NCI-H1105 treated with DMSO at 0.1 percent for 48 hours (cell line): ENCODE measurements at regions not wholly inside any gene's neighbourhood (a gene's known extent, or its start where the extent isn't known, plus 50 kb on each side); places are given as distances from the start of the nearest gene placed in this dataset.
A peak's percentile ranks its signal among the peaks of the same experiment; 100 is the strongest.

ENCODE experiments used
- DNase-seq: peaks from one replicate; lab custom pipeline; 2025; lab: John Stamatoyannopoulos, UW

- DNase-seq: no peak
Observed at GRCh38 chr13:105297839-105298238, 1237.6 kb downstream of the EFNB2 start.

DNA sequence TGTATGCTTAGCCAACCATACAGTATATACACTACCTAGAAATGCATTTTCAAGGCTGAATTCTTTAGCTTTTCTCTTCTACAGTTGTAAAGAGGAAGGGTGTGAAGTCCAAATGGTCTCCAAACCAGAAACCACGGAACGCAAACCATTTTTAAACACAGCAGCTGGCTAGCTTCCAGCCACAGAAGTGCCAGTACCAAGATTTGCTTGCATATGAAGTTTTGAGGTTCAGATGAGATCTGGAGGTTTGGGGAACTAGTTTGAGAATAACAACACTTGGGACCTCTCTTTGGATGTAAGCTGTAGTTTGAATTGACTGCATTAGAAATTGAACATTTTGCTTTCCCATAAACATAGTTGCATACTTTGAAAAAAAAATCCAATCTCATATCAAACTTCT is 1243.5 kb downstream of the EFNB2 start:
- DNase-seq: no peak

DNA sequence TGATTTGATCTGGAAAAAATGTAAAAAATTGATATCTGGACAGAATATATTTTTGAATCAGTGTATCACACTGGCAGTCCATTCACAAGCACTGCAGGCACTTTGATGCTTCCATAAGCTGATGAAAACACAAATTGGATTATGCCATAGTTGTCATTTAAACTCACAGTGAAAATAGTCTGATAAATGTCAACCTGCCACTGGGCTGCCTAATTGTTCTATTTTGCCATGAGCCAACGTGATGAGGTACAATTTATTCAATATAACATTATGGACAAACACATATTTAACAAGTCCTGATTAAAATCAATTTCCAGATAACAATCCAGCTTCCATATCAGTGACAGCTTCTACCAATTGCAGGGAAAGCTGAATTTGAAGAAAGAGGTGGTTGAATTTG is 1244.9 kb downstream of the EFNB2 start:
- no peak for DNase-seq

GRCh38 chr13:105285526-105285925 is 1249.9 kb downstream of the EFNB2 start:
- no peak for DNase-seq

DNA sequence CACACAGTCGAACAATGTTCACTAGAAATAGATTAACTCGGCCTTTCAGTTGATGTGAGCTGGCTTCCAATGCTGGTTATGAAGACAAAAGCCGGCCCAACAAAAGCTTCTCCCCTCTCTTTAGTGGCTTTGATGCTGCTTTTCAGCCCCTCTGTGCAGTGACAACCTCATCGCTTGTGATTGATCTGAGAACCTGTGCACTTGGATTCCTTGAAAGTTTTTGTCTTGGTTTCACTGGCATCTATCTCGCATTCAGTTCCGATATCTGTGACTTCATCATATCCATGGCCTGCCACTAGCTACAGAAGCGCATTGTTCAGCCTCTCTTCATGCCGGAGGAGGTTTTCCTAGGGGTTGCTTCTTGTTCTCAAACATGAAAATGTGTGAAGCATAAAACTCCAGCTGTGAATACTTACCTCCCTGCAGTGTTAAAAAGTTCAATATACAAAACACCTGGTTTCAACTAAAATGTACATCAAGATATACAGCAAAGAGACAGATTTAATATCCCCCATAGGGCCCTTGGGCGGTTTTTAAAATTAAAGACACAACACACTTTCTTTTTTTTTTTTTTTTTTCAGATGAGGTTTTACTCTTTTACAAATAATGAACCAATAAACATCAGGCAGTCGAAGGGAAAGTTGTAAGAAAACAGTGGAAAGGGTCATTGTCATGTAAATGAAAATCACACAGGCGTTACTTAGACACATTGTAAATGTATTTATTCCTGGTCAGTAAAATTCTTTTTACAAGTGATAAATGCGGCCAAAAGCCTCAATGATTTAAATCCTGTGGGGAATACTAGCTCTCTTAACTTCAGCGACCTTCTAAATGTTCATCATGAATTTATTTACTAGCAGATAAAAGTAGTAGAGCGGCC is 1252.8 kb downstream of the EFNB2 start:
- no peak for DNase-seq

- no peak for DNase-seq
Observed at GRCh38 chr13:105278943-105279381, 1256.5 kb downstream of the EFNB2 start.

- DNase-seq: peak; percentile 61
Observed at GRCh38 chr13:105276571-105276970, 1258.9 kb downstream of the EFNB2 start.

- no peak for DNase-seq
Observed at GRCh38 chr13:105273665-105274222, 1261.7 kb downstream of the EFNB2 start.

DNA sequence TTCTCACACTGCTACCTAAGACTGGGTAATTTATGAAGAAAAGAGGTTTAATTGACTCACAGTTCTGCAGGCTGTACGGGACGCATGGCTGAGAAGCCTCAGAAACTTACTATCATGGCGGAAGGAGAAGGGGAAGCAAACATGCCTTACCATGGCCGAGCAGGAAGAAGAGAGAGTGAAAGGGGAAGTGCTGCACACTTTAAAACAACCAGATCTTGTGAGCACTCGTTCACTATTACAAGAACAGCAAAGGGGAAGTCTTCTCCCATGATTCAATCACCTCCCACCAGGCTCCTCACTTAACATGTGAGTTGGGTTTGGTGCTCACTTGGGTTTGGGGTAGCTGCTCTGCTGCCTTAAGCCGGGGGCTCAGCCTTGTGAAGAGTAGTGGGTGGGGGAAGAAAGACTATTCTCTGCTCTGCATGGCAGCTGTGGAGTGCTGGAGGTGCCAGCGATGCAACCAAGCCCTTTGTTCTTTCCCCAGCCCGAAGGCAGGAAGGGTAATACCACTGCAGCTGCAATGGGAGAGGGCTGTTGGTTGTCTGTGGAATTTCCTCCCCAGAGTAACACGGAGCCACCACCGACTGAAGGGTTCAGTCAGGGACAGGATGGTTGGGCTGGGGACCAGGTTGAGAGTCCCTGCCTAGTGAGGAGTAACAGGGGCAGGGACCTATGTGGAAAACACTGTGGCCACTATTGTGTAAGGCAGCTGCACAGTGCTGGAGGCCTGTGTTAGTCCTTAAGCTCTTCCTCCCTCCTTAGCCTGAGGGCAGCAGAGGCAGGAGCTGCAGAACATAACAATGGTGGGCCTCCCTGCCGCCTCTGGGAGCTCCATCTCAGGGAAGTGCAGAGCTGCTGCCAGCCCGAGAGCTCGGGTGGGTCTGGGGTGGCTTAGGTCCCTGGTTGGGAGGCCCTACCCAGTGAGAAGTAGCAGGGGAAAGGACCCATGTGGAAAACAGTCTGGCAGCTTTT is 1262.5 kb downstream of the EFNB2 start:
- no peak for DNase-seq

- no peak for DNase-seq
Observed at GRCh38 chr13:105266615-105267014, 1268.8 kb downstream of the EFNB2 start.

DNA sequence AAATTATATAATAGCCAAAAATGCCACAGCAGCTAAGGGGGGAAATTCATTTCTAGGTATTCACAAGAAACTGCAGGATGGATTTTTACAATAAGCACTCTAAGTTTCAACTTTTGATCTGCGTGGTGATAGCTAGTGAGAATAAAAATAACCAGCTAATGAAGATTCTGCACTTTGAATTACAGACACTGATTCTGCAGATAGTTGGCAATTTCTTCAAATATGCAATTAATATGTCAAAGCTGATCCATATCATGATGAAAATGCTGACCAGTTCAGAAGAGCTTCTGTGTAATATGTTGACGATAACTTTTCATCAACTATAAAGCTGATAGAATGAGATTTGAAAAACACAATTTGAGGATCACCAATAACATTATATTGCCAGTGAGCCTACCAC is 1272.9 kb downstream of the EFNB2 start:
- no peak for DNase-seq

GRCh38 chr13:105259426-105259825 is 1276.0 kb downstream of the EFNB2 start:
- no peak for DNase-seq

DNA sequence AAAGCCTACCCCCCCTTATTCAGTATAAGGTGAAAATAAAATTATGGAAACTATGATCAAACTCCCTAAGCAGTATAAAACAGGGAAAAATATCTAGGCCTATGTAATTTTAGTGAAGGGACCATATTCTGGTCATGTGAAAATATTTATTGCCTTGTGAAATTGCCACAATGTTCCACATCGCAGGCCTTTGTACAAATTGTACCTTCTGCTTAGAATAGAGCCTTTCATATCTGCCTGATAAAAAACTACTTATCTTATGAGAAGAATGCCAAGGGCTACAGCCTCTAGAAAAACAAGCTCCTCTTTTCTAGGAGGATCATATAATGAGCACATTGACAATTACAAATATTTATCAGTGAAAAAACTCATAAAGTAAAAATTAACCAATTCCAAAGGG is 1280.0 kb downstream of the EFNB2 start:
- DNase-seq: no peak

DNA sequence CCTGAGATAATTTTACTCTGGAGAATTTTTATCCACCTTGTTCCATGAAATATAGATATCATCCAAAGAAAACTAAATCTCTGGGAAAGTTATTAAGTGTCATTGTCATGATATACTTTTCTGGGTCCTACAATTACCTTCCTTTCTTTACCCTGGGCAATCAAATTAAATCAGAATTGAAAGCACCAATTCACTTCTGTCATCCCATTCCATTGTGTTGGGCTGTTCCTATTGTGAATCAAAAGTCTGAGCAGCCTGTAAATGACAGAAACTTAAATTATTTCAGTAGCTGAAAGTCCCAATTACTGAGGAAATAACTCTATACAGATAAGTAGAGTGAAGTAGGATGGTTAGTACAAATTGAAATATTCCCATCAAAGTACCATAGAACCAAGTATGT is 1284.2 kb downstream of the EFNB2 start:
- no peak for DNase-seq

DNA sequence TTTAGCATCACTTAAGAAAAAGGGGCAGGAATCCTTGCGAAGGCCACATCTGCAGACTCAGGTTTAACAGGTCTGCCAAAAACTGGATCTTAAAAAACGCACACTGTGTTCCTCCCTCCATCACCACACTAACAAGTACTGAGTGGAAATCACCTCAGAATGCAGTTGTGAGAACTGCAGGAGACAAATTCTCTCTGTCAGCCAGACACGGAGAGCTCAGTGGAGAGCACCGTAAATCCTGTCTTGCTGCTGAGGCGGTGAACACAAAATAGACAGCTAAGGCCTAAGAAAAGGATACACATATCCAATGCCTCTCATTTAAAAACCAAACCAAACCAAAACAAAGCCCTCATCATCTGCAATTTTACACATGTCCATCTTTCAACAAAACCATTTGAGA is 1287.6 kb downstream of the EFNB2 start:
- no peak for DNase-seq

DNA sequence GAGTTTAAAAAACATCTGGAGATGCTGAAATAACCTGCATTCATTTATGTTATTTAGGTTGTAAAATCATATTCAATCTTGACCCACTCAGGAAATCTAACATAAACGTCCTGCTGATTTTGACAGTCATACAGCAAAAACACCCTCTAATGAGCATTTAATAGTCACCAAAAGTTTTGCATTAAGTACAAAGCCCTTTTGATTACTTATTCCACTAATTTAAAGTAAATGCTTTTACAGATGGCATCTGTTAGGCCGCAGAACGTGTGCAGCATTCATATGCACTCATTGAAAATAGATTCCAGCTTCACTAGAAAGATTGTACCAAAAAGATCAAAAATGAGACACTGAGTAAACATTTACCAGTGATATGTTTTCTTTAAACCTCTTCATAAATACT is 1295.1 kb downstream of the EFNB2 start:
- DNase-seq: no peak

GRCh38 chr13:105232439-105232838 is 1303.0 kb downstream of the EFNB2 start:
- DNase-seq: no peak

DNA sequence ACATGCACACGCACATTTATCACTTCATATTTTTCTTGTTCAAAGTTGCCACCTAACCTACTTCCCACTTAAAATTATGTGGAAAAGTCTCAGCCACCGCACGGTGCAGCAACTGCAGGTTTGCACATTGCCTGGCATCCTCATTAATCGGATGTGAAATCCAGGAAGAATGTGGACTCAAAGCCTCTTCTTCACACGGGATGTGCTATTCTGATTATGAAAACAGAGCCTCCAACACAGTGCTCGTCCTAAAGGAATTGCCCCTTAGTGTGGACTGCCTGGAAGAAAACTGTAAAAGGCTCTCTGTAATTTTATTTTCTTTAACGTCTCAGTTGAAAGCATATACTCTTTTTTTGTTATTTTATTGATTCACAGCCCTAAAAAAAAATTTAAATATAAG is 1303.5 kb downstream of the EFNB2 start:
- DNase-seq: no peak

DNA sequence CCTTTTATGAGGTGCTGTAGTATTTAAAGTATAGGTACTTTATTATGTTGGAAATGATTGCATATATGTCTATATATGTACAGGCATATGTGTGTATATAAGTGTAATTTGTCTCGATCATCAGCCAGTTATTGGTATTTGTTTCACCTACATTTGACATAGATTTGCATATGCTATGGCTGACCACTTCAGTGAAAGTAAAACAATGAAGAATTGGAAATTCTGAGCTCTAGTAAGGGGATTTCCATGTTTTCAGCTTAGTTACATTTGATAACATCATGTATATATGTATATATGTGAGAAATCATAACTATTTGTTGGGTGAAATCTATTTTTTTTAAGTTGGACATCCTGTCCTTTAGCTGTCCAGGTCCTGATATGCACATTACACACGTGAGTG is 1303.9 kb downstream of the EFNB2 start:
- no peak for DNase-seq

- no peak for DNase-seq
Observed at GRCh38 chr13:105220881-105221280, 1314.6 kb downstream of the EFNB2 start.

DNA sequence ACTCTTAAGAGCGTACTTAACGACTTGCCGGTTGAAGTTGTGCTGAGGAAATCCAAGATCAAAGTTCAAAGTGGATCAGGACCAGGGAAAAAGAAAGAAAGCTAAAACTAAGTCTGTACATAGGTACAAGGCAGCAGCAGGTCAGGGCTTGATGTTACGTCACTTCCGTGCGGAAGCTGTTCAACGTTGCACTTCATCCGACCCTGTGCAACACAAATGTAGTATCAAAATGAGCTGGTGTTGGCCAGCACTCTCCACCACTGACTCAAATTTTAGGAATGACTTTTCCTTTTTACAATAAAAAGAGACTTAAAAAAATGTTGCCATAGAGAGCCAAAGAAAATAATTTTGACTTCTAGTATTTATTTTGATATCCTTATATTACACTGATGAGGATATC is 1315.4 kb downstream of the EFNB2 start:
- no peak for DNase-seq

- DNase-seq: no peak
Observed at GRCh38 chr13:105219651-105220050, 1315.8 kb downstream of the EFNB2 start.

GRCh38 chr13:105213512-105213911 is 1322.0 kb downstream of the EFNB2 start:
- DNase-seq: no peak
